ENCODE measurements at regions not wholly inside any gene's neighbourhood (a gene's known extent, or its start where the extent isn't known, plus 50 kb on each side); places are given as distances from the start of the nearest gene placed in this dataset.

GRCh38 chr5:60546207-60546606 lies 153.8 kb downstream of the DEPDC1B start:
- Histone ChIP-seq H3K4me1 (ENCODE audit: control insufficient read depth, low read depth, low read length) (peaks cover 7% of the 10 kb centered on the region), H3K9ac (ENCODE audit: low read length) (no peak overlapping the region), H2BK5ac (ENCODE audit: low read length) (no peak overlapping the region), H3K4ac (ENCODE audit: low read depth, low read length) (no peak overlapping the region), H3K4me2 (ENCODE audit: low read length) (no peak overlapping the region), H4K5ac (ENCODE audit: low read length) (no peak overlapping the region), H2BK15ac (replicated peaks; ENCODE audit: low read depth) (no peak overlapping the region), H3K27ac (ENCODE audit: low read depth, low read length) (no peak overlapping the region), H3K18ac (ENCODE audit: low read length) (no peak overlapping the region), H3K56ac (ENCODE audit: low read length) (no peak overlapping the region), H3K4me3 (ENCODE audit: low read length) (no peak overlapping the region), H3K79me1 (ENCODE audit: low read length) (no peaks in the 10 kb centered on the region), H3K79me2 (ENCODE audit: control insufficient read depth, insufficient read depth, low read length) (no peaks in the 10 kb centered on the region), H2BK120ac (ENCODE audit: low read depth, low read length) (no peak overlapping the region), H3K23ac (ENCODE audit: low read length) (no peak overlapping the region), H4K8ac (ENCODE audit: low read depth, low read length) (no peak overlapping the region), H2AK5ac (ENCODE audit: low read length) (no peak overlapping the region), H3K36me3 (ENCODE audit: control insufficient read depth, insufficient read depth, low read length) (no peaks in the 10 kb centered on the region), H3K27me3 (ENCODE audit: insufficient read depth, low read length, poor library complexity) (no peaks in the 10 kb centered on the region)
- no peak for DNase-seq
- no CpG with 5 or more reads among the region's 4 CpGs for WGBS (ENCODE audit: extremely low coverage, insufficient coverage, low lambda C conversion rate)

GRCh38 chr5:60545551-60545950 lies 154.4 kb downstream of the DEPDC1B start:
- Histone ChIP-seq H3K18ac (ENCODE audit: low read length) (no peak overlapping the region), H3K4me2 (ENCODE audit: low read length) (no peak overlapping the region), H3K4me3 (ENCODE audit: low read length) (no peak overlapping the region), H4K8ac (ENCODE audit: low read depth, low read length) (no peak overlapping the region), H4K5ac (ENCODE audit: low read length) (no peak overlapping the region), H3K4ac (ENCODE audit: low read depth, low read length) (no peak overlapping the region), H3K23ac (ENCODE audit: low read length) (no peak overlapping the region), H3K27me3 (ENCODE audit: insufficient read depth, low read length, poor library complexity) (no peaks in the 10 kb centered on the region), H3K36me3 (ENCODE audit: control insufficient read depth, insufficient read depth, low read length) (no peaks in the 10 kb centered on the region), H2AK5ac (ENCODE audit: low read length) (no peak overlapping the region), H3K4me1 (ENCODE audit: control insufficient read depth, low read depth, low read length) (peaks cover 9% of the 10 kb centered on the region), H3K27ac (ENCODE audit: low read depth, low read length) (no peak overlapping the region), H3K56ac (ENCODE audit: low read length) (no peak overlapping the region), H3K79me2 (ENCODE audit: control insufficient read depth, insufficient read depth, low read length) (no peaks in the 10 kb centered on the region), H2BK120ac (ENCODE audit: low read depth, low read length) (no peak overlapping the region), H3K9ac (ENCODE audit: low read length) (no peak overlapping the region), H3K79me1 (ENCODE audit: low read length) (no peaks in the 10 kb centered on the region), H2BK5ac (ENCODE audit: low read length) (no peak overlapping the region), H2BK15ac (replicated peaks; ENCODE audit: low read depth) (no peak overlapping the region)
- DNase-seq: no peak
- no CpG with 5 or more reads among the region's 3 CpGs for WGBS (ENCODE audit: extremely low coverage, insufficient coverage, low lambda C conversion rate)

- no peak for DNase-seq
- Histone ChIP-seq H3K4me3 (ENCODE audit: low read length) (no peak overlapping the region), H3K79me2 (ENCODE audit: control insufficient read depth, insufficient read depth, low read length) (no peaks in the 10 kb centered on the region), H3K79me1 (ENCODE audit: low read length) (no peaks in the 10 kb centered on the region), H3K23ac (ENCODE audit: low read length) (no peak overlapping the region), H3K4ac (ENCODE audit: low read depth, low read length) (no peak overlapping the region), H2BK5ac (ENCODE audit: low read length) (no peak overlapping the region), H2BK15ac (replicated peaks; ENCODE audit: low read depth) (no peak overlapping the region), H4K5ac (ENCODE audit: low read length) (no peak overlapping the region), H3K9ac (ENCODE audit: low read length) (no peak overlapping the region), H3K4me2 (ENCODE audit: low read length) (no peak overlapping the region), H2BK120ac (ENCODE audit: low read depth, low read length) (no peak overlapping the region), H3K4me1 (ENCODE audit: control insufficient read depth, low read depth, low read length) (peaks cover 9% of the 10 kb centered on the region), H3K18ac (ENCODE audit: low read length) (no peak overlapping the region), H3K27me3 (ENCODE audit: insufficient read depth, low read length, poor library complexity) (no peaks in the 10 kb centered on the region), H3K56ac (ENCODE audit: low read length) (no peak overlapping the region), H4K8ac (ENCODE audit: low read depth, low read length) (no peak overlapping the region), H3K36me3 (ENCODE audit: control insufficient read depth, insufficient read depth, low read length) (no peaks in the 10 kb centered on the region), H3K27ac (ENCODE audit: low read depth, low read length) (no peak overlapping the region), H2AK5ac (ENCODE audit: low read length) (no peak overlapping the region)
- no CpG with 5 or more reads among the region's 2 CpGs for WGBS (ENCODE audit: extremely low coverage, insufficient coverage, low lambda C conversion rate)
Measured at GRCh38 chr5:60544142-60544541, 155.8 kb downstream of the DEPDC1B start.

GRCh38 chr5:60541980-60542379 lies 158.0 kb downstream of the DEPDC1B start:
- Histone ChIP-seq H3K23ac (ENCODE audit: low read length) (no peak overlapping the region), H2BK15ac (replicated peaks; ENCODE audit: low read depth) (no peak overlapping the region), H3K27me3 (ENCODE audit: insufficient read depth, low read length, poor library complexity) (no peaks in the 10 kb centered on the region), H3K4me2 (ENCODE audit: low read length) (no peak overlapping the region), H3K9ac (ENCODE audit: low read length) (no peak overlapping the region), H4K5ac (ENCODE audit: low read length) (no peak overlapping the region), H4K8ac (ENCODE audit: low read depth, low read length) (no peak overlapping the region), H3K56ac (ENCODE audit: low read length) (no peak overlapping the region), H3K18ac (ENCODE audit: low read length) (no peak overlapping the region), H3K79me2 (ENCODE audit: control insufficient read depth, insufficient read depth, low read length) (no peaks in the 10 kb centered on the region), H3K4ac (ENCODE audit: low read depth, low read length) (no peak overlapping the region), H3K36me3 (ENCODE audit: control insufficient read depth, insufficient read depth, low read length) (no peaks in the 10 kb centered on the region), H3K27ac (ENCODE audit: low read depth, low read length) (no peak overlapping the region), H3K4me3 (ENCODE audit: low read length) (no peak overlapping the region), H3K79me1 (ENCODE audit: low read length) (no peaks in the 10 kb centered on the region), H3K4me1 (ENCODE audit: control insufficient read depth, low read depth, low read length) (peaks cover 9% of the 10 kb centered on the region), H2BK120ac (ENCODE audit: low read depth, low read length) (no peak overlapping the region), H2AK5ac (ENCODE audit: low read length) (no peak overlapping the region), H2BK5ac (ENCODE audit: low read length) (no peak overlapping the region)
- DNase-seq: peak; percentile 20
- no CpG with 5 or more reads among the region's 2 CpGs for WGBS (ENCODE audit: extremely low coverage, insufficient coverage, low lambda C conversion rate)

- H3K4me3 ChIP-seq (ENCODE audit: low read length): no peak overlapping the region
- H3K56ac ChIP-seq (ENCODE audit: low read length): no peak overlapping the region
- H3K27me3 ChIP-seq (ENCODE audit: insufficient read depth, low read length, poor library complexity): no peaks in the 10 kb centered on the region
- H2AK5ac ChIP-seq (ENCODE audit: low read length): no peak overlapping the region
- no peak overlapping the region for H4K8ac ChIP-seq (ENCODE audit: low read depth, low read length)
- H4K5ac ChIP-seq (ENCODE audit: low read length): no peak overlapping the region
- H3K23ac ChIP-seq (ENCODE audit: low read length): no peak overlapping the region
- WGBS (ENCODE audit: extremely low coverage, insufficient coverage, low lambda C conversion rate): no CpG with 5 or more reads among the region's 5 CpGs
- peak; percentile 58 for DNase-seq
- no peaks in the 10 kb centered on the region for H3K79me1 ChIP-seq (ENCODE audit: low read length)
- no peak overlapping the region for H3K27ac ChIP-seq (ENCODE audit: low read depth, low read length)
- no peaks in the 10 kb centered on the region for H3K79me2 ChIP-seq (ENCODE audit: control insufficient read depth, insufficient read depth, low read length)
- H2BK120ac ChIP-seq (ENCODE audit: low read depth, low read length): no peak overlapping the region
- no peak overlapping the region for H2BK5ac ChIP-seq (ENCODE audit: low read length)
- H3K9ac ChIP-seq (ENCODE audit: low read length): no peak overlapping the region
- H3K18ac ChIP-seq (ENCODE audit: low read length): no peak overlapping the region
- H2BK15ac ChIP-seq (replicated peaks; ENCODE audit: low read depth): no peak overlapping the region
- peaks cover 9% of the 10 kb centered on the region for H3K4me1 ChIP-seq (ENCODE audit: control insufficient read depth, low read depth, low read length)
- H3K36me3 ChIP-seq (ENCODE audit: control insufficient read depth, insufficient read depth, low read length): no peaks in the 10 kb centered on the region
- no peak overlapping the region for H3K4me2 ChIP-seq (ENCODE audit: low read length)
- H3K4ac ChIP-seq (ENCODE audit: low read depth, low read length): no peak overlapping the region
Measured at GRCh38 chr5:60540856-60541805, 158.8 kb downstream of the DEPDC1B start.
